ENCODE measurements at regions not wholly inside any gene's neighbourhood (a gene's known extent, or its start where the extent isn't known, plus 50 kb on each side); places are given as distances from the start of the nearest gene placed in this dataset.

GRCh38 chr3:22244761-22245521, 493.9 kb upstream of the ZNF385D start:
- no peak for TF ChIP-seq CTCF (IDR thresholded peaks at IDR 0.05)
- no peak for TF ChIP-seq POLR2AphosphoS5 (IDR thresholded peaks at IDR 0.05)
- TF ChIP-seq POLR2A (IDR thresholded peaks at IDR 0.05): no peak
- TF ChIP-seq EP300 (IDR thresholded peaks at IDR 0.05): no peak

Data from stomach (tissue), 4 donors.